ENCODE measurements at regions not wholly inside any gene's neighbourhood (a gene's known extent, or its start where the extent isn't known, plus 50 kb on each side); places are given as distances from the start of the nearest gene placed in this dataset.

- ChIA-PET POLR2A (no interaction called here), CTCF (no interaction called here)
- intact Hi-C loops (cut with micrococcal nuclease) = no loop called here
- no peak overlapping the region for H3K4me2 ChIP-seq (replicated peaks; ENCODE audit: low read depth, low read length, poor library complexity, severe bottlenecking)
- no peaks in the 10 kb centered on the region for H3K4me1 Mint-ChIP-seq
- no peak overlapping the region for H3K4me3 ChIP-seq (ENCODE audit: control extremely low read depth in 1 of 5, extremely low read depth in 1 of 5, insufficient read depth in 1 of 5, low read depth in 2 of 5, low read length in 4 of 5)
- H3K9me3 Mint-ChIP-seq (ENCODE audit: insufficient read depth) = no peaks in the 10 kb centered on the region
- no peaks in the 10 kb centered on the region for H3K4me1 ChIP-seq (ENCODE audit: control insufficient read depth in 2 of 2, insufficient read depth in 2 of 2, low read length in 2 of 2)
- no peaks in the 10 kb centered on the region for H4K20me1 ChIP-seq (ENCODE audit: control insufficient read depth, insufficient read depth, low read length, poor library complexity, severe bottlenecking)
- no peaks in the 10 kb centered on the region for H3K27me3 ChIP-seq (replicated peaks in 1 of 4; ENCODE audit: control extremely low read depth in 1 of 4, control insufficient read depth in 3 of 4, insufficient read depth in 4 of 4, low read length in 3 of 4)
- no peak overlapping the region for H3K4me3 Mint-ChIP-seq
- TF ChIP-seq EZH2 (IDR thresholded peaks at IDR 0.05; ENCODE audit: borderline replicate concordance, insufficient read depth, low read depth, low read length, poor library complexity, severe bottlenecking) (no peak), CTCF (IDR thresholded peaks at IDR 0.05) (no peak)
- H3K27me3 Mint-ChIP-seq = peaks cover 8% of the 10 kb centered on the region
- ATAC-seq (ENCODE audit: low read depth) = no peak
- no peak overlapping the region for H3K9ac ChIP-seq (ENCODE audit: low read length)
- WGBS (ENCODE audit: insufficient coverage) = no CpG with 5 or more reads among the region's 3 CpGs
- no peak overlapping the region for H3K27ac ChIP-seq (ENCODE audit: low read length in 2 of 2)
- no peaks in the 10 kb centered on the region for H3K36me3 ChIP-seq (replicated peaks in 1 of 2; ENCODE audit: control extremely low read depth in 1 of 2, control insufficient read depth in 1 of 2, extremely low read depth in 1 of 2, insufficient read depth in 2 of 2, low read length in 1 of 2)
- H3K9me3 ChIP-seq (ENCODE audit: control extremely low read depth in 1 of 3, control insufficient read depth in 2 of 3, insufficient read depth in 1 of 3, low read length in 2 of 3) = no peaks in the 10 kb centered on the region
- no peak overlapping the region for H2AFZ ChIP-seq (ENCODE audit: insufficient read depth, low read depth, low read length, poor library complexity, severe bottlenecking)
- H3K27ac Mint-ChIP-seq = no peak overlapping the region
- DNase-seq = no peak
- H3K79me2 ChIP-seq (ENCODE audit: control insufficient read depth, insufficient read depth, low read length) = no peaks in the 10 kb centered on the region
These were observed 225.5 kb downstream of the NDUFS4 start for GRCh38 chr5:53785924-53786323.

GRCh38 chr5:53790026-53790425 is 229.6 kb downstream of the NDUFS4 start:
- H3K36me3 ChIP-seq (replicated peaks in 1 of 2; ENCODE audit: control extremely low read depth in 1 of 2, control insufficient read depth in 1 of 2, extremely low read depth in 1 of 2, insufficient read depth in 2 of 2, low read length in 1 of 2) = no peaks in the 10 kb centered on the region
- WGBS (ENCODE audit: insufficient coverage) = 100% methylated on average over 2 of the region's 2 CpGs
- no peak overlapping the region for H3K4me3 Mint-ChIP-seq
- H3K79me2 ChIP-seq (ENCODE audit: control insufficient read depth, insufficient read depth, low read length) = no peaks in the 10 kb centered on the region
- H3K27ac Mint-ChIP-seq = no peak overlapping the region
- no peaks in the 10 kb centered on the region for H3K9me3 ChIP-seq (ENCODE audit: control extremely low read depth in 1 of 3, control insufficient read depth in 2 of 3, insufficient read depth in 1 of 3, low read length in 2 of 3)
- H3K4me2 ChIP-seq (replicated peaks; ENCODE audit: low read depth, low read length, poor library complexity, severe bottlenecking) = no peak overlapping the region
- TF ChIP-seq CTCF (IDR thresholded peaks at IDR 0.05) (no peak), EZH2 (IDR thresholded peaks at IDR 0.05; ENCODE audit: borderline replicate concordance, insufficient read depth, low read depth, low read length, poor library complexity, severe bottlenecking) (no peak)
- no peak for DNase-seq
- H3K4me1 ChIP-seq (ENCODE audit: control insufficient read depth in 2 of 2, insufficient read depth in 2 of 2, low read length in 2 of 2) = no peaks in the 10 kb centered on the region
- H3K9me3 Mint-ChIP-seq (ENCODE audit: insufficient read depth) = no peaks in the 10 kb centered on the region
- no peaks in the 10 kb centered on the region for H4K20me1 ChIP-seq (ENCODE audit: control insufficient read depth, insufficient read depth, low read length, poor library complexity, severe bottlenecking)
- H3K4me3 ChIP-seq (ENCODE audit: control extremely low read depth in 1 of 5, extremely low read depth in 1 of 5, insufficient read depth in 1 of 5, low read depth in 2 of 5, low read length in 4 of 5) = no peak overlapping the region
- ChIA-PET POLR2A (no interaction called here), CTCF (no interaction called here)
- no peak overlapping the region for H3K9ac ChIP-seq (ENCODE audit: low read length)
- no peaks in the 10 kb centered on the region for H3K4me1 Mint-ChIP-seq
- H3K27me3 Mint-ChIP-seq = peaks cover 5% of the 10 kb centered on the region
- H3K27ac ChIP-seq (ENCODE audit: low read length in 2 of 2) = no peak overlapping the region
- intact Hi-C loops (cut with micrococcal nuclease) = no loop called here
- no peak for ATAC-seq (ENCODE audit: low read depth)
- H2AFZ ChIP-seq (ENCODE audit: insufficient read depth, low read depth, low read length, poor library complexity, severe bottlenecking) = no peak overlapping the region
- no peaks in the 10 kb centered on the region for H3K27me3 ChIP-seq (replicated peaks in 1 of 4; ENCODE audit: control extremely low read depth in 1 of 4, control insufficient read depth in 3 of 4, insufficient read depth in 4 of 4, low read length in 3 of 4)

All from B cell (primary cell).